ENCODE measurements at regions not wholly inside any gene's neighbourhood (a gene's known extent, or its start where the extent isn't known, plus 50 kb on each side); places are given as distances from the start of the nearest gene placed in this dataset.
"Not testable (repeated sequence)": the region's sequence is repeated elsewhere in the genome, so short reads cannot be mapped to it uniquely, and the experiment has no call there.

DNA sequence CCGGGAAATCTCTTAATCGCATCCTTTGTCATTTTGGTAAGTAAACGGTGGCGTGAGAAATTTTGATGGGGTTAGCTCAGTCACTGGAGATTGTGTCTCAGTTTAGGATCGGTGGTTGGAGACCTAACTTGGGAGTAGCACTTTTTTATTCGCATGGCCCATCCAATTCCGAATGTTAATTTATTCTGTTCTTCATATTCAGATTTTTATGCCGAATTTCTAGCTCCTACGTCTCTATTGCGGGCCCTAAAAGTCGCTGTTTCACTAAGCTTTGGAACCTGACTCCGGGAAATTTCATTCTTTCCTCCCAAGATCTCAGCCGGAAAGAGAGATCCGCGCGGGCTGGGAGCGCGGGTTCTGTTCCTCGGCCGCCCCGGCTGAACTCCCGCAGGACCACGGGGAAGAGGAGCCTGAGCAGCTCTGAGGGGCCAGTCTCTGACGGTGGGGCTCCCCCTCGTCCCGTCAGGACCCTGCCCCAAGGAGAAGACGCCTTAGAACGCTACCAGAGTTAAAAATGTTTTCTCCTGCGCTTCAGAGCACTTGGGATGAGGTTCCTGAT, 279.7 kb downstream of the FAM72C start:
- DNase-seq, result no peak

DNA sequence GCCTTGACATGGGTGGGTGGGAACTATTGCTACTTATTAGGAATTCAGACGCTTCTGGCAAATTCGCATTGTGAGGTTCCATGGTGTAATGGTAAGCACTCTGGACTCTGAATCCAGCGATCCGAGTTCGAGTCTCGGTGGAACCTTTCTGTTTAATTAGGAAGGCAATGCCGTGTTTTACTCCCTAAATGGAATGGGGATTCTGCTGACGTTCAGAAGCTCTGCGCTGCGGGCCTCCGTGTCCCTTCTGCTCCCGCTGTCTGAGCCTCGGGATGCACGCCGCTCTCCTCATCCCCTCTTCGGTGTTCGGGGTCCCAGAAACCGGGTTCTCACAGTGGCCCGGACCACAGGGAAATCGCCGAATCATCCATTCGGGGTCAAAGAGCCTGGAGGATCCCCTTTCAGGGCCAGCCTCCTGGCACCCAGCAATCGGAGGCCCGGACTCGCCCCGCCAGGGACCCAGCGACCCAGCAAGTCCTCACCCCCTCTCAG, 280.3 kb downstream of the FAM72C start:
- DNase-seq, result no peak

DNA sequence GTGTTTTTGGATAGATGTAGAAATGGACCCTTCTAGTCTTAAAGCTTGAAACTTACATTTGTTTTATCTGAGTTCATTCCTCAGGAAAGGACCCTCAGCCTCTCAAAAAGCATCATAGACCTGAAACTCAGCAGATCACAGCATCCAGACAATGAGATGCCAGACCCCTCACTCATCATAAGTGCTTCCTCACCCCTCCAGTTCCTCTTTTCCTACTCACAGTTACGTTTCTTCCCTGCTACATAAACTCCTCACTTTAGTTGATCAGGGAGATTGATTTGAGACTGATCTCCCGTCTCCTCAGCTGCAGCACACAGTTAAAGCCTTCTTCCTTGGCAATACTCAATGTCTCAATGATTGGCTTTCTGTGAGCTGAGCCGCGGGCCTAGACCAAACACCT, 282.0 kb downstream of the FAM72C start:
- DNase-seq, result no peak

DNA sequence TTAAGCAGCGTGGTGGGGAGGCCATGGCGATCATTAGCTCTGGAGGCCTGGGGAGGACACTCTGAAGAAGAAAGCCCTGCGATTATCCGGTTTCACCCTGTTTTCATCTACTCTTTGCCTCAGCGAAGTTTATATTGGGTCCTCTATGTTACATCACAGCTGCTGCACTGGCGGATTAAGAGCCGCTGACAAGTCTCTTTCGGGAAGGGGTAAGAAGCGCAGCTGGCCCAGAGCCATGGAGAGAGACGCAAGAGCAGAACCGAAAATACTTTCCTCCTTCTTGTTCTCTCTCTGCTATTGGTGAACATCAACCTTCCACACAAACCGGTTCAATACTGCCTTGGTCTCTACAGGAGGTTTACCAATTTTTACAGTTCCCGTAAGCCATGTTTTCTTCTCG, 291.5 kb downstream of the FAM72C start:
- no peak for DNase-seq

DNA sequence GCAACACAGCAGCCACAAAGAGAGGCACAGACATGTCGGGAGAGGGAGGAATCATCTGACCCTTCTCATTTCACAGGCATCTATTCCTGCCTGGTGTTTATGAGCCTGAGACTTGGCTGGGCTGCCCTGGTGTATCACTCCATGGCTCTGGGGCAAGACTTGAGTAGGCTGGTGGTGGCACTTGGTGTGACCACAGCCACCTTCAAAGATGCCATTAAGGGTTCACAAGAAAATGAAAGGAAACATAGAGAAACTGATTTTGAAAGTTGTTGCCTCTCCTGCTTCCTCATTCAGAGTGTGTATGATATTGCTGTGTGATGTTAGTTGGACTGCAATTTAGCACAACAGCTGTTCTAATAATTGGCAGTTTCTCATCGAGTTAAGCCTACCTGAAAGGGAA, 298.8 kb downstream of the FAM72C start:
- no peak for DNase-seq

DNA sequence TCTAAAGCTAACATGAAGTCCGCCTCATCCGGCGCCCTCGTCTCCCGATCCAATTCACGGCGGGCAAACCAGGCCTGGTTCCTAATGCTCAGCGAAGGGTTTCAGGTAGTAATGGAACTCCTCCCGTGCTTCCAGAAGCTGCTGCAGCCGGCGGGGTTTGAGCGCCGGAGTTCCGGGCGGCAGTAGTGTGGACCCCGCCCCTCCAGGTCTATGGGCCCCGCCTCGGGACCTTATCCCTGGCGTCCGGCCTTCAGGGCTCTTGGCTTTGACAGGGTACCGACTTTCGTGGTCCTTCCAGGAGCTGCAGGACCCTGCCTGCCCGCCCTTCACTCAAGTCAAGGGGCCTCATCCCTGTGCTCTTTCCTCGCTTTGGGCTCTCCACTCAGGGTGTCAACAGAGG, 304.1 kb downstream of the FAM72C start:
- no peak for DNase-seq

DNA sequence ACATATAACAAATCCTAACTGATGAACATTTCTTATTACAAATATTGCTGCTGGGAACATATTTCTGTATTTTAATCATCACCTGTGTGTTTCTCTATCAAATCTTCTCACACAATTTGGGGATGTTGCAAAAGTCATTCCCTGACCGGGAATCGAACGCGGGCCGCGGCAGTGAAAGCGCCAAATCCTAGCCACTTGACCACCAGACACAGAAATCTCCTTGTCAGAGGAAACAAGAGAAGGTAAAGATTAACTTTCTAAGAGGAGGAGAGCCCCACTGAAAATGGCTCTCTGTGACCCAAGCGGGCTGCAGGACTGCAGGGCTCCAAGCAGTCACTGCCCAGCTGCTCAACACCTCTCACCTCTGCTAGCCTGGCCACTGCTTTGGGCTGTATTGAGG, 304.9 kb downstream of the FAM72C start:
- no peak for DNase-seq

DNA sequence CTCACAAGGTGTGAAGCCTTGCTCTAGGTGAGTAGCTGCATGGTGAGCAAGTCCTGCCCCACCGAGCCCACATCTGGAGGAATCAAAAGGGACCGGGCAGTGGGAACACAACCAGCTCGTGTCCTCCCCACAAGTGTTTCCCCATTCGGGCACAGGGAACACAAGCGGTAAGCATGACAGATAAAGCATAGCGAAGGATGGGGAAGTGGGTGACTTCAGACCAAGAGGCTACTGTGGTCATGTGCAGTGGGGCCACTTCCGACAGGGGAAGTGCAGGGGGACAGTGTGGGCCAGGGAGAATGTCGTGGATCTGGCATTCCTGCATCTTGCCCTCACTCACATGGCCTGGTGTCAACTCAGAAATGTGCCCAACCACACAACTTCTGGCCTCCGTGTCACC, 306.2 kb downstream of the FAM72C start:
- no peak for DNase-seq

DNA sequence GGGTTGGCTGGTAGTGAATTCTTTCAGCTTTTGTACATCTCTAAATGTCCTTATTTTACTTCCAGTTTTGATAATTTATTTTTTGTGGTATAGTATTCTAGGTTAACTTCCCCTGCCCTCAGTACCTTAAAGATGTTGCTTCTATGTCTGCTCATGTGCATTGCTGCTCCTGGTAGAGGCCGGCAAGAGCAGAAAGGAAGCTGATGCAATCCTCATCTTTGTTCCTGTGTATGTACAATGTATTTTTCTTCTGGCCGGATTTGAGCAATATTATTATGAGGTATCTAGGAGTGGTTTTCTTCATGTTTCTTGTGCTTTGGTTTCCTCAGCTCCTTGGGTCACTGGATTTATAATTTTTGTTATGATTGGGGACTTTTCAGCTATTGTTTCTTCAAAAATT, 308.7 kb downstream of the FAM72C start:
- not testable (repeated sequence) for DNase-seq

DNA sequence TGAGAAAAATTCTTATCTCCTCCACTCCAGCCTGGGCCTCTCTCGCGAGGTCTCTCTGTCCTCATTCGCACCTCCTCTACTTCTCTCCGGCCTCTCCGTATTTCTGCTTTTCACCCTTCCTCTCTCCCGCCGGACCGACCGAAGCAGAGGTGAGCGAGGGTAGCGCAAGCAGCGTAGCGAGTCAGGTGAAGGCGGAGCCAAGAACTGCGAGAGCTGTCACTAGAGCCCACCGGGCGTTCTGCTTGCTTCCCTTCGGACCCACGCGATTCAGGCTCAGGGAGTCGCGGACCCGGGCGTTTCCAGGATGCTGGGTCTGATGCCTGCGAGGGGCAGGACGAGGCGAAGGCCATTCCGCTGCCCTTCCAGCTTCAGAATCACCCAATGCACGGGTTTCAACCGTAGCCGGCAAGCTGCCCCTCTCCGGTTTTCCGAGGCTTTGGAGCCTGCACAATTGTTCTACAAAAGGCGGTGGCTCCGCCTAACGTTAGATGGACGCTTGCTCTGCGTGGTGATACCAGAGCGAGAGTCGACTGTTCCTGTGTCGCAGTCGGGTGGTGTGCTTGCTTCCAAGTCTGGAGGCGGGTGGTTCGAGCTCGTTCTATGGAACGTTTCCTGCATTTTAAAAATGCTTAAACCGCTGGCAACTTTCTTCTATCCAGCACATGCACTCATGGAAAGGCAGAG, 310.2 kb downstream of the FAM72C start:
- DNase-seq, result no peak

DNA sequence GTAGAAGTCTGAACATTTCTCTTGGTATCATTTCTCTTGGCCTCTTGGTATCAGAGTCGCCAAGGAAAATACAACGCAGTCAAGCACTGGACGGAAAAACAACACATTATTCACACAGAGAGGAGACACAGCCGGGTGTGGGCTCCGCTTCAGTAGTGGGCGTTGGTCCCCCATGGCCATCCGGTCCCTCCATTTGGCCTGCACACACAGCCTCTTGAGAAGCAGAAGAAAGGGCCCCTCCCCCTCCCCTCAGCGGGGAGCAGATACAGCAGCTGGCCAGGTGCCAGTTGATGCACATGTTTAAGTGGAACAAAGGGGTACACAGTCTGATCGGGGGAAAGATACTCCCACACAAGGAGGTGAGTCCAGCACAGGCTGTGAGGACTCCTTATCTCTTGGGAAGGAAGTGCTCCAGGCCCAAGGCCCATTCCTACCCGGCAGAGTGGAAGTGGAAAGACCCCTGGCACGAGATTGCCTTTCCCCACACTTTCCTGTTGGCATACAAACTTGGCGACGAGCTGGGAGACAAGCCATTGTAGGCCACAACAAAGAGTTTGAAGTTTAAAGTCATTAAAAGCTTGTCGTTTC, 311.3 kb downstream of the FAM72C start:
- no peak for DNase-seq

DNA sequence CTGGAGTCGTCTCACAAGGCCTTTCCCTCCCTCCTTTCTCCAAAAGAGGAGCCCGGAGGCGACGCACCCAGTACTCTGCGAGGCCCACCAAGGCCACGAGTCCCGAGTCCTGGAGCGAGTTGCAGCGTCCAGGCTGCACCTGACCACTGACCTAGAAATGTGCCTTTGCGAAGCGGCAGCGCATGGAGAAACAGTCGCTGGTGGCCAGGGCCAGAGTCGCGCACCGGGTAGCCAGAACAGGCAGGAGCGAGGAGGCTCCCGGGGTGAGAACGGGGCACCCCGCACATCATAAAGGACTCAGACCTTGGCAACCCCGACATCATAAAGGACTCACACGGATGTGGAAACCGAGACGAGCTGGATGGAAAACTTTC, 318.4 kb downstream of the FAM72C start:
- DNase-seq, result no peak

DNA sequence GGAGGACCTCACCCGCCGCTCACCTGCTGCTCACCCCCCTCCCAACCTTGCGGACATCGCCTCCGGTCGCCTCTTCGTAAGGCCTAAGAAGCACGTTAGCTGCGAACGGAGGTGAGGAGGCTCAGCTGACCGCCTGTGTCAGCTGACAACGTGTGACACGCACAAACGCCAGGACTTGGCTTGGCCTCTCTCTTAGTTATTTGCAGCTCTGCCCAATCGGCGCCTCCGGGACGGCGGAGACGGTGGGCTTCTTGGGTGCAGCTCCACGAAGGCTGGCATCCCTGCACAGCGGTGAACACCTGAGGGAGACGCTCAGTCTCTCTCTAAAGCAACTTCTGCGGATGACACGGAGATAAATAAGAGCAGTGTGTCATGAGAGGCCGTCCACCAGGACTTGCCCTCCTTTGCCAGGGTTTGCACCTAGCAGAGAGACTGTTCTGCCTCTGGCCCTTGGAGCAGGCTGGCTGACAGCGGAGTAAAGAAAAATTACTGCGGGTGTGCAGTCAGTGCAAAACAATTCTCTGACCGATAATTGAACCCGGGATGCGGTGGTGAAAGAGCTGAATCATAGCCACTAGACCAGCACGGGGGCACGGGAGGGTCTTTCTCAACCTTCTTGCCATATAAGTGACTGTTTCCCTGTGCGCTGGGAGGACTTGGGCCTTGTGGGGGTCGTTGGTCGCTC, 318.9 kb downstream of the FAM72C start:
- no peak for DNase-seq

DNA sequence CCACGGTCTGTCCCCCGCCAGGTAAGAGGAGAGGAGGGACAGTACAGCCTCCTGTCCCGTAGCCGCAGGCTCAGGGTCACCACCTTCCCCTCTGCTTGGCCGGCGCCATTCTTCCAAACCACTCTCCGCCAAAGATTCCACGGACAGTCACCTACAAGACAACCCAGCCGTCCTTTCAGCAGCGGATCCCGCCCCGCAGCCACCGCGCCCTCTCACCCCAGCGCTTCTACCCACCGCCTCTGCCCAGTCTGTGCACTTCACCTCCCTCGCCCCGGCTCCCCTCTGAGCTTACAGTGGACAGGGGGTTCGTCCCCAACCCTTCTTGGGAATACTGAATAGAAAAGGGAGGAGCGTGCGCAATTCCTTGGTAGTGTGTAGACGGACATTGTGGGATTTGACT, 319.6 kb downstream of the FAM72C start:
- DNase-seq, result no peak

DNA sequence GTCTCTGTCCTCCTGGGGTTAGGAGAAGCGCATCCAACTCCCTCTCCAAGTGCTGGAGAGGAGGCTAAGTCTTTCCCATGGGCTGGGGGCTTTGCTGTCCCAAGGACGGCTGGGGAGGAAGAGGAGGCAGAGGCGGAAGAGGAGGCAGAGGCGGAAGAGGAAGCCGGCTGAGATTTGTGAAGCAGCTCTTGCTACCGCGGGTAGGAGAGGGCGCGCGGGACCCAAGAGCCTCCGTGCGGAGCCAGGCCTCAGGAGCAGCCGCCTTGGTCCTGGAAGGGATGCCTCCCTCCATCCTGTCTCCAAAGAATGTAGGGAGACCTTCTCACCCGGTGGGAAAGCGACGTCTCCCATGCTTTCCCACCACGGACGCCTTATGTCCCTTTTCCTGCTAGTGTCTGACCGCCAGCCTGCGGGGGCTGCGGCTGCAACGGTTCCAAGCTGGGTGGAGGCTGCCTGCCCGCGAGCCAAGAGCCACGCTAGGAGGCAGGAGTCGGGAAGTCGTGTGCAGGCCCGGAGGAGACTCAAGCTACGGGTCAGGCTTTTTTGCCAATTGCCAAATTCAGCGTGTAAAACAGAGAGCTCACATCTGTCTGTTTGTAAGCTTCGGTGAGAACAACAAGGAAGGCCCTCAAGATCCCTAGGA, 320.3 kb downstream of the FAM72C start:
- no peak for DNase-seq

DNA sequence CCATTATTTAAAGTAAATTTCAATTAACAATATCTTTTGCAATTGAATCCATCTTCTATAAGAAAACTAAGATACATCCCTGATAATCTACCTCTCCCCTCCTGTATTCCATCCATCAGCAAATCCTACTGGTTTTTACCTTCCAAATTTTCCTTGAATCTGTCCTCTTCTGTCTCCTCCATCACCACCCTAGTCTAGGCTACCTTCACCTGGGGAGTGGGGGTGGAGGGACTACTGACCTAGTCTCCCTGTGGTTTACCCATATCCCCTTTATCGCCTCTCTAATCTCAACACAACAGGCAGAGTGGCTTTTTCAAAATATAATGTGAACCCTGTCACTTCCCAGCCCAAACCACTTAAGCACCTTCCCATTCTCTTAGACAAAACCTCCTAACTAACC, 327.8 kb downstream of the FAM72C start:
- DNase-seq, result not testable (repeated sequence)

DNA sequence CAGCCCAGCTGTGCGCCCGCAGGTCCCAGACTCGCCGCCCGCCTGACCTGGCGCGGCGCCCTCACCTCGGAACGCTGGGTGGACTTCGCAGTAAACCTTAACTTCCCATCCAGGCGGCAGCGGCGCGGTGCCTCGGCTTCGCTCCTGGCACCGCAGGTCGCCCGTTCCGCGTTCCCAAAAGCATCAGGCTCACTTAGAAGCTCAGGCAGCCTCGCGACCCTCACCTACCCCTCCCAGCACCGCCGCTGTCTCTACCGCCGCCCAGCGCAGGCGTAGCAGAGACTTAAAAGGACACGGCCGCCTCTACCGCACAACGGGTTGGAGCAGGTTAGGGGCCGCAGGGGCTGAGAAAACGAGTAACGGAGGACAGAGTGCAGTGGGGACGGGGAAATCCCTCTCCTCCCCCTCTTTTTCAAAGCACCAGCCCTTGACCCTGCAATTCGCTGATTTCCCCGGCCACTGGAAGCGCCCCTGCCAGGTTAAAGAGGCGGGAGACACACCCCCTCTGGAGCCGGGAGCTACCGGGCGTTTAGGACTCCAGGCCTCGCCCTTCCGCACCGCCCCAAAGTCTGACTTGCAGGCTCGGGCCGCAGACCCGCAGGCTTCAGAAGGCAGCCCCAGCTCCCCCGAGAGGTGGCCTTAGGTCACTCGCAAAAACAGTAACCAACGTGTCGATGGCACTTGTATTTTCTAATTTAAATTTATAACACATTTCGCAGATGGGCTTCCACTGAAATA, 328.5 kb downstream of the FAM72C start:
- no peak for DNase-seq

DNA sequence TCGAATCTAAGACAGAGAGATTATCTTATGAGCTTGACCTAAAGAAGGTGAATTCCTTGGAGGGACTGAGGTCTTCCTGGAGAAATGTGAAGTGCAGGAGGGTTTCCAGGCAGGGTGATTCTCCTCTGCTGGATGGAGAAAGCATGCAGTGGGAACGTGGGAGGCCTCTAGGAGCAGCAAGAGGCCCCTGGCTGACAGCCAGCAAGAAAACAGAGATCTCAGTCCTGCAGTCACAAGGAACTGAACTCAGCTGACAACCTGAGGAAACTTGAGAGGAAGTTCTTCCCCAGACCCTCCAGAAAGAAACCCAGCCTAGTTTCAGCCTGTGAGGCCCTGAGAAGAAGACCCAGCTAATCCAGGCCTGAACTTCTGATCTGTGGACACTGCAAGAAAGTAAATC, 345.9 kb downstream of the FAM72C start:
- no peak for DNase-seq

DNA sequence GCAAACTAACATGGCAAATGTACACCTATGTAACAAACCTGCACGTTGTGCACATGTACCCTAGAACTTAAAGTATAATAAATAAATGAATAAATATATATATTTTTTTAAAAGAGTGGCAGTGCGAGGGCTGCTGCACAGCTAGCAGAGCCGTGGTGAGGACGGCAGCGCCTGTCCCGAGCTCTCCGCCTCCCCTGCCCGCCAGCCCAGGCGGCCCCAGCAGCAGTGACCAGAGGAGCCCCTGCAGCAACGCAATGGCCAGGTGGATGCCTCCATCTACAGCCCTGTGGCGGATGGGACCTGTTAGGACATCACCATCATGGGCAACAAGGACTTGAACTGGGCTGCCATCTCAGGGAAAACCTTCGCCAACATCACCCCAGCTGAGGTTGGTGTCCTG, 351.9 kb downstream of the FAM72C start:
- DNase-seq, result no peak

DNA sequence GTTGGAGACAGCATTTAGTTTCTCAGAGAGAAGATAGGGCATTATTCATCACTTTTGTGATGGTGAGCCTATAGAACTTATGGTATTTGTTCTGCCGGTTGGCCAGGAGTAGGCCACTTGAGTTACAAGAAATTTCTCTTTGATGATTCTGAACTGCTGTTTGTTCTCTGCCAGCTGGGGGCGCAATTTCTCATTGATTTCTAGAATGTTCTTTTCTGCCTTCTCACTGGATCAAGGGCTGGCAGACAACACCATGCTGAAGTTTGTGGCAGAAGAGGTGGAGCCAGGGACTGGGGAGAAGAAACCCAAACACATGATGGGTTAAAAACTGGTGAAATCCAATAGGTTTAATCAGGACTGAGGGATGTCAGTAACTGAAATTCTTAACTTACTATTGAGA, 360.6 kb downstream of the FAM72C start:
- DNase-seq, result peak; percentile 0

DNA sequence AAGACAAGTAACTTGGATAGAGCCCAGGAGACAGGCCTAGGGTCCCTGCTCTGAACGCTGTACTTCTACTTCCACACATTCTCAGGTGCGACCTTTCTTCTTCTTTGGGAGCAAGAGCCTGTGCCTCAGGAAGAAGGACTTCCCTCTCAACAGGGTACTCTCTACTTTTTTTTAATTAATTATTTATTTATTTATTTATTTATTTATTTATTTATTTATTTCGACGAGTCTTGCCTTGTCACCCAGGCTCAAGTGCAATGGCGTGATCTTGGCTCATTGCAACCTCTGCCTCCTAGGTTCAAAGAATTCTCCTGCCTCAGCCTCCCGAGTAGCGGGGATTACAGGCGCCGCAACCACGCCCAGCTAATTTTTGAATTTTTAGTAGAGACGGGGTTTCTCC, 361.6 kb downstream of the FAM72C start:
- no peak for DNase-seq

DNA sequence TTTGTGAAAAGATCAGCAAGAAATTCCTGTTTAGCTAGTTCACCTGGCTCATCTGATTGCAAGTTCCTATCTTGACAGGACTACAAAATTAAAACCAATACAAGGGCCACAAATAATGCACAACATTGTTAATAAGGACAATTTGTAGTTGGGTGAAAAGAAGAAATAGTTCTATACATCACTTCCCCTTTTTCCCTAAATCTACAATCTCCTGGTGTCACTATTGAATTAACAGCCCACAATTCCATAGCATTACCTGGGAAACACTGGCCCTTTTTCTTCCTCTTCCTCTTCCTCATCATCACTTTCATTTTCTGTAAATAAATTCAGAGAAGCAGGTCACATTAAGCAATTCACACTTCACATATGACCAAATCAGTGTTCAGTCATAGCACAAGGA, 366.9 kb downstream of the FAM72C start:
- DNase-seq, result no peak

DNA sequence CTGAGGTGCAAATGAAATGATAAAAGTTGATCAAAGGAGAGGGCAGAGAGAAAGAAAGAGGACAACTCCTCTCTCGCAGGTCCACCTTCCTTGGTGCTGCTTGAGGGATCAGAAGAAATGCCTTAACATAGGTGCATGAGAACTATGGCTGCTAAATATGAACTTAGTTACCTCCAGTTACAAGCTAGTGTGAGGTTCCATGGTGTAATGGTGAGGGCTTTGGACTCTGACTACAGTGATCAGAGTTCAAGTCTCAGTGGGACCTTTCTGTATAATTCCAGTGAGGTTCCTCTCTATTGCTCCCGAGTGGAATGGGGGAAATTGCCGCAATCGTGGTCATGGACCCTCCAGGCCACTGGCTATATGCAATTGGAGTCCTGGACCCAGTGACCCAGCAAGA, 387.3 kb downstream of the FAM72C start:
- no peak for DNase-seq

All from hematopoietic multipotent progenitor cell treated with erythropoietin and hydrocortisone succinate and interleukin-3 and kit ligand, for 4 days (in vitro differentiated cells).